Ishikawa (cell line): ENCODE measurements at regions not wholly inside any gene's neighbourhood (a gene's known extent, or its start where the extent isn't known, plus 50 kb on each side); places are given as distances from the start of the nearest gene placed in this dataset.

Experiments
- REST ChIP-seq: IDR thresholded peaks from 2 replicates; pipeline ENCODE4 v1.6.1; 2012; ENCODE audit warnings: low read depth, mild to moderate bottlenecking
- YY1 ChIP-seq: IDR thresholded peaks from 2 replicates; pipeline ENCODE4 v1.6.1; 2012; ENCODE audit warnings: low read depth

- TF ChIP-seq REST (no peak), YY1 (no peak)
These were observed 373.0 kb downstream of the COG6 start for GRCh38 chr13:40028446-40028845.
